Smooth muscle cell (in vitro differentiated cells): ENCODE measurements at regions not wholly inside any gene's neighbourhood (a gene's known extent, or its start where the extent isn't known, plus 50 kb on each side); places are given as distances from the start of the nearest gene placed in this dataset.

Experiments used
- DNase-seq: peaks from one replicate; lab custom pipeline; 2025; ENCODE audit not compliant: unreplicated experiment; lab: John Stamatoyannopoulos, UW
- H2AFZ ChIP-seq: fragments of 200-600 bp; sonication (generic); 2 replicates; pipeline ENCODE4 v1.6.0; 2016; ENCODE audit warnings: antibody characterized with exemption, low read depth, mild to moderate bottlenecking
- H3F3A ChIP-seq: fragments of 200-600 bp; sonication (generic); 2 replicates; pipeline ENCODE4 v1.6.0; 2017; ENCODE audit warnings: antibody characterized with exemption, low read depth
- H3K27ac ChIP-seq: fragments of 200-600 bp; sonication (generic); 2 replicates; pipeline ENCODE4 v1.5.1; 2016; ENCODE audit warnings: low read depth, mild to moderate bottlenecking
- H3K27me3 ChIP-seq: fragments of 200-600 bp; sonication (generic); 2 replicates; pipeline ENCODE4 v1.6.1; 2016; ENCODE audit warnings: low read depth, mild to moderate bottlenecking
- H3K36me3 ChIP-seq: fragments of 200-600 bp; sonication (generic); 2 replicates; pipeline ENCODE4 v1.5.1; 2016; ENCODE audit warnings: low read depth
- H3K4me1 ChIP-seq: fragments of 200-600 bp; sonication (generic); 2 replicates; pipeline ENCODE4 v1.5.1; 2016; ENCODE audit warnings: low read depth
- H3K4me2 ChIP-seq: fragments of 200-600 bp; sonication (generic); 2 replicates; pipeline ENCODE4 v1.6.0; 2016; ENCODE audit warnings: mild to moderate bottlenecking
- H3K4me3 ChIP-seq: fragments of 200-600 bp; sonication (generic); 2 replicates; pipeline ENCODE4 v1.5.1; 2016; ENCODE audit warnings: mild to moderate bottlenecking
- H3K79me2 ChIP-seq: fragments of 200-600 bp; sonication (generic); 2 replicates; pipeline ENCODE4 v1.6.0; 2016; ENCODE audit warnings: low read depth, mild to moderate bottlenecking
- H3K9ac ChIP-seq: fragments of 200-600 bp; sonication (generic); 2 replicates; pipeline ENCODE4 v1.6.0; 2016; ENCODE audit warnings: low read depth
- H3K9me3 ChIP-seq: fragments of 200-600 bp; sonication (generic); replicated peaks from 2 replicates; pipeline ENCODE4 v1.5.1; 2016; ENCODE audit warnings: low read depth
- H4K20me1 ChIP-seq: fragments of 200-600 bp; sonication (generic); 2 replicates; pipeline ENCODE4 v1.6.0; 2016; ENCODE audit warnings: low read depth
- WGBS: methylation state at CpG from one replicate; pipeline ENCODE4 v1.1.7; 2016; ENCODE audit warnings: low lambda C conversion rate; 5-methylcytosine and 5-hydroxymethylcytosine counted together
- TF ChIP-seq, protein P1 (sequence below): fragments of 200-600 bp; sonication (generic); IDR thresholded peaks from 2 replicates; pipeline ENCODE4 v1.5.1; 2017; ENCODE audit warnings: borderline replicate concordance, mild to moderate bottlenecking, antibody characterized with exemption; ENCODE audit not compliant: insufficient read depth, poor library complexity, severe bottlenecking

GRCh38 chr1:216894494-216894893, 171.3 kb upstream of the ESRRG start:
- Histone ChIP-seq H2AFZ (no peak overlapping the region), H3K9me3 (no peaks in the 10 kb centered on the region), H3K27me3 (peaks cover 20% of the 10 kb centered on the region), H3K36me3 (no peaks in the 10 kb centered on the region), H3K4me3 (no peak overlapping the region), H3K9ac (no peak overlapping the region), H3K4me2 (no peak overlapping the region), H3K4me1 (no peaks in the 10 kb centered on the region), H3K27ac (no peak overlapping the region), H3F3A (no peaks in the 10 kb centered on the region), H3K79me2 (no peaks in the 10 kb centered on the region), H4K20me1 (no peaks in the 10 kb centered on the region)
- WGBS, result 39% methylated on average over 5 of the region's 5 CpGs
- DNase-seq, result no peak
- TF ChIP-seq, protein P1, sequence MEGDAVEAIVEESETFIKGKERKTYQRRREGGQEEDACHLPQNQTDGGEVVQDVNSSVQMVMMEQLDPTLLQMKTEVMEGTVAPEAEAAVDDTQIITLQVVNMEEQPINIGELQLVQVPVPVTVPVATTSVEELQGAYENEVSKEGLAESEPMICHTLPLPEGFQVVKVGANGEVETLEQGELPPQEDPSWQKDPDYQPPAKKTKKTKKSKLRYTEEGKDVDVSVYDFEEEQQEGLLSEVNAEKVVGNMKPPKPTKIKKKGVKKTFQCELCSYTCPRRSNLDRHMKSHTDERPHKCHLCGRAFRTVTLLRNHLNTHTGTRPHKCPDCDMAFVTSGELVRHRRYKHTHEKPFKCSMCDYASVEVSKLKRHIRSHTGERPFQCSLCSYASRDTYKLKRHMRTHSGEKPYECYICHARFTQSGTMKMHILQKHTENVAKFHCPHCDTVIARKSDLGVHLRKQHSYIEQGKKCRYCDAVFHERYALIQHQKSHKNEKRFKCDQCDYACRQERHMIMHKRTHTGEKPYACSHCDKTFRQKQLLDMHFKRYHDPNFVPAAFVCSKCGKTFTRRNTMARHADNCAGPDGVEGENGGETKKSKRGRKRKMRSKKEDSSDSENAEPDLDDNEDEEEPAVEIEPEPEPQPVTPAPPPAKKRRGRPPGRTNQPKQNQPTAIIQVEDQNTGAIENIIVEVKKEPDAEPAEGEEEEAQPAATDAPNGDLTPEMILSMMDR, result no peak

DNA sequence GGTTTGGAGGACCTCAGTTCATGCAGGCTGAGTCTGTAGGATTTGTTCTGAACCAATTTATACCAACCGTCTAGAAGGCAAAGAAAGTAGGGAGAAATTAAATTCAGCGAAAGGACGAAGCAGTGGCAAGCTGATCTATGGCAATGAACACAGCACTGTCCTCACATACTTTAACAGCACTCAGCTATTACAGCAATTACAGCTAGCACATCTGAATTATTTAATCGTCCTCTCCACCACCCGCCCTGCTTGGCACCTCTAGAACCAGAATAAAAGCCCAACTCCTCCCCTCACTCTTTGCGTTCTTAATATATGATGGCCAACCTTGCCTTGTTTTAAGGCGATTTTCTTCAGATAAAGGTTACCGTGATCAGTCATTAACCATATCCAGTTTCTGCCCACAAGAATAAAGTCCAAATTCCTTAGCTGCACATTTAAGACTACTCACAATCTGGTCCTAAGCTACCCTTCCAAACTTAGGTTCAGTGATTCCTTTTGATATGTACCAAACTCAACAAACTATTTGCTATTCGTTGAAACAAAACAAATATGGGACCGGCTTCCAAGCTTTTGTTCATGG, 169.4 kb upstream of the ESRRG start:
- no peaks in the 10 kb centered on the region for H3K36me3 ChIP-seq
- H3K79me2 ChIP-seq, result no peaks in the 10 kb centered on the region
- H3K27ac ChIP-seq, result no peak overlapping the region
- 94% methylated on average over 10 of the region's 10 CpGs for WGBS
- H3F3A ChIP-seq, result no peaks in the 10 kb centered on the region
- no peak overlapping the region for H3K4me3 ChIP-seq
- no peak for DNase-seq
- peaks cover 24% of the 10 kb centered on the region for H3K27me3 ChIP-seq
- H3K4me2 ChIP-seq, result no peak overlapping the region
- TF ChIP-seq, protein P1, result no peak
- H3K4me1 ChIP-seq, result no peaks in the 10 kb centered on the region
- H3K9ac ChIP-seq, result no peak overlapping the region
- no peaks in the 10 kb centered on the region for H3K9me3 ChIP-seq
- H2AFZ ChIP-seq, result no peak overlapping the region
- no peaks in the 10 kb centered on the region for H4K20me1 ChIP-seq

GRCh38 chr1:216890871-216891270, 167.6 kb upstream of the ESRRG start:
- Histone ChIP-seq H4K20me1 (no peaks in the 10 kb centered on the region), H3K36me3 (no peaks in the 10 kb centered on the region), H3K9ac (no peak overlapping the region), H3K79me2 (no peaks in the 10 kb centered on the region), H3K27me3 (peaks cover 9% of the 10 kb centered on the region), H2AFZ (no peak overlapping the region), H3F3A (no peaks in the 10 kb centered on the region), H3K4me1 (no peaks in the 10 kb centered on the region), H3K27ac (no peak overlapping the region), H3K4me3 (no peak overlapping the region), H3K9me3 (no peaks in the 10 kb centered on the region), H3K4me2 (no peak overlapping the region)
- DNase-seq, result no peak
- TF ChIP-seq, protein P1, result no peak
- 92% methylated on average over 7 of the region's 7 CpGs for WGBS

- TF ChIP-seq, protein P1, result no peak
- Histone ChIP-seq H3K27me3 (peaks cover 9% of the 10 kb centered on the region), H3K36me3 (no peaks in the 10 kb centered on the region), H3K4me1 (no peaks in the 10 kb centered on the region), H3F3A (no peaks in the 10 kb centered on the region), H3K27ac (no peak overlapping the region), H3K4me2 (no peak overlapping the region), H3K79me2 (no peaks in the 10 kb centered on the region), H3K9ac (no peak overlapping the region), H3K4me3 (no peak overlapping the region), H3K9me3 (no peaks in the 10 kb centered on the region), H2AFZ (no peak overlapping the region), H4K20me1 (no peaks in the 10 kb centered on the region)
- no peak for DNase-seq
- 73% methylated on average over 5 of the region's 5 CpGs for WGBS
Observed at GRCh38 chr1:216888731-216889130, 165.5 kb upstream of the ESRRG start.
